Daoy (cell line): ENCODE measurements at regions not wholly inside any gene's neighbourhood (a gene's known extent, or its start where the extent isn't known, plus 50 kb on each side); places are given as distances from the start of the nearest gene placed in this dataset.

Experiments
- DNase-seq: peaks from one replicate; pipeline ENCODE4 v3.0.0-alpha.2; 2015; ENCODE audit warnings: low read depth

DNA sequence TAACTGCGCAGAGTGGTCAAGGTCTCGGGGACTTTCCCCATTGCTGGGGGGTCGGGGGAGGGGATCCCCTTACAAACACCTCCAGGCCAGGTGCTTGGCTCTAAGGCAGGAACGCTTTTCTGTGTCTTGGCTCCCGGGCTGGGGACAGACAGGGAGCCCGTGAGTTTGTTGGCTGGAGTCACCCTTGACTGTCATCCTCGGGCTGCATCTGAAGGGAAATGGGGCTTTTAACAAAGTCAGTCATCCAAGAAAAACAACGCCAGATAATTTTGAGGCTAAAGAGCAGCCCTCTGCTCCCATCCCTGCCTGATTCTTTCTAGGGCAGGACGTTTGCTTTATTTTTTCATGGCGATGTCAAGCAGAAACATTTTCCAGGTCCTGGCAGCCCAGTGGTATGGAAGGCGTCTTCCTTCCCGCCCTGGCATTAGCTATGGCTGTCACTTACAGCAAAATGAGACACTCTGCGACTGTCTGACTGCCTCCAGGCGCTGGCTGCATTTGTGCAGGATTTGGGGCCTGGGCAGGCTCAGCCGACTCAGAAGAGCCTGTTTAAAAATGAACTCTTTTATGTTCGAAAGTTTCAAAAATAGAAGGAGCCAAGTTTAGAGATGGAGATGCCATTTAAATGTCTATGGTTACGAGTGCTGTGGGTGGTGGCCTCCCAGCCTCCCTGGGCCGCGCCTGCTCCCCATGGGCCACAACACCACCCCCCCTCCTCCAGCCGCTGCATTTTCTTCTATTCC, 54.7 kb upstream of the TNS3 start:
- DNase-seq = peak; percentile 60

DNA sequence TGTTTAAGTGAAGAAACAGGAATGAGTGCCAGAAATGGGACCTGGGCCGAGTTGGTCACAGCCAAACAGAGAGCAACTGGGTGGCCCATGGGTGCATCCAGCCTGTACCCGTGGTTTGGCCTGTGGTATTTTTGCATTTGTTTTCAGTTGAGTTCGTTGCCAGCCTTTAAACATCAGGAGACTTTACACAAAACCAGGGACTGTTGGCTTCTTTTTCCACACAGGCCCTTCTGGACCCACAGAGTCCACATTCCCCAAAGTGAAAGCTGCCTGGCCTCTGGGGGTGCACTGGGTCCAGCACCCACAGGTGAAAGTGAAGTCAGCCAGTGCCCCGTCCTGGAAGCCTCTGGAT, 54.1 kb upstream of the TNS3 start:
- peak; percentile 35 for DNase-seq

DNA sequence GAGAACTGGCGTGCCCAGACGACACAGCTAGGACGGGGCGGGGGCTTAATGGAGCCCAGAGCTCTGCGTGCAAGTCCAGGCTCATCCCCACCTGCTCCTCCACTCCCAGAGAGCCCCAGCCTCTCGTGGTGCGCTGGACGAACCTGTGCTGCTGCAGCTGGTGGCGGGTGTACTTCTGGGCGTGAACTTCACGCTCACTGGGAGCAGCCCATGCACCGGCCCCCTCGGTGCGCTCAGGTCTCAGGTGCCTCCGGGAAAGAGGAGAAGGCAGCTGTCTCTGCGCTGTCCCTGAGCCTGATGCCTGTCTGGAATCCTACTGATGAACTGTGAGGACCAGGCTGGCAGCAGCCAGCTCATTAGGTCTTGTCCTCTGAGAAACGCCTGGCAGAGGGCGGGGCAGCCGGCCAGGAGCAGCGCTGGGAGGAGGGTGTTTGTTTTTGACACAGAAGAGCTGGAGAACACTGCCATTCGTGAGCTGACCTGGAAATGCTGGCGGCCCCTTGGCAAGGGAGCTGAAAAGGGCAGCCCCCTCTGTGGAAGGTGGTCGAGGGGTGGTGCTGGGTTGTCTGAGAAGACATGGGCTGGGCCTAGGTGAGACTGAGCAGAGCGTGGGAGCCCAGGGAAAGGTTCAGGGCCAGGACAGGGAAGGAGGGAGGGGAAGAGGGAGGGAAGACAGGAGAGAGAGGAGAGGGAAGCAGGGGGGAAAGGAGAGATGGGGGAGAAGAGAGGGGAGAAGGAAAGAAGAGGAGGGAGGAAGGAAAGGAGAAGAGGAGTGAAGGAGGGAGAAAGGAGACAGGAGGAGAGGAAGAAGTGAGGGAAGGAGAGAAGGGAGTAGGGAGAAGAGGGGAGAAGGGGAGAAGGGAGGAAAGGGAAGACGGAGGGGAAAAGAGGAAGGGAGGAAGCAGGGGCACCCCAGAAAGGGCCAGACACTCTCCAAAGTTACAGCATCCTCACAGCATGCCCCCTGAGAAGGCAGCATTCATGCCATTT, 53.5 kb upstream of the TNS3 start:
- peak; percentile 78 for DNase-seq

DNA sequence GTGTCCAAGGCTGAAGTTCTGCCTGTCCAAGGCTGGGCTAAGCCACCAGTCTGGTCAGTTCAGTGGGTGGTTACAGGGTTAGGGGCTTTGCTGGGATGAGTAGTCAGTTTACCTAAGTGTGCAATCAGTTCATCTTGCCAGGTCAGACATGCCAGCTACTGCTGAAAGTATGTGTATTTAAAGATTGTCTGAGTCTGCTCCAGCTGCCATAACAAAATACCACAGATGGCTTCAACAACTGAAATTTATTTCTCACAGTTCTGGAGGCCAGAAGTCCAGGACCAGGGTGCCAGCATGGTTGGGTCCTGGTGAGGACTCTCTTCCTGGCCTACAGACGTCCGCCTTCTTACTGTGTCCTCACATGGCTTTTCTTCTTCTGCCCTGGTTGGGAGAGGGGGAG, 52.4 kb upstream of the TNS3 start:
- DNase-seq = peak; percentile 52

DNA sequence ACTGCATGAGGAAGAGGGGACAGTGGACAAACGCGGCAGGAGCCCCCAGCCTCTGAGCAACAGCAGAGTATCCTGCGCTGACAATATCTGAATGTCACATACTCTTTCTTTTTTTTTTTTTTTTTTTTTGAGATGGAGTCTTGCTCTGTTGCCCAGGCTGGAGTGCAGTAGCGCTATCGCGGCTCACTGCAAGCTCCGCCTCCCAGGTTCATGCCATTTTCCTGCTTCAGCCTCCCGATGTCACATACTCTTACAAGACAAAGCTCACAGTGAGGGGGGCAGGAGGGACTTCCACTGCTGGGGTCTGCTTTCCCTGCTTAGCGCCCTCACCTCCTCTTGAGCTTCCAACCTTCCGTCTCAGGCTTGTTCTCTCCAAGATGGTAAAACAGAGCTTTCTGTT, 51.2 kb upstream of the TNS3 start:
- DNase-seq = no peak
